ENCODE measurements at regions not wholly inside any gene's neighbourhood (a gene's known extent, or its start where the extent isn't known, plus 50 kb on each side); places are given as distances from the start of the nearest gene placed in this dataset.

- Histone ChIP-seq H3K27me3 (ENCODE audit: low read length) (no peaks in the 10 kb centered on the region), H3K9me2 (replicated peaks; ENCODE audit: insufficient read depth, low read length) (no peaks in the 10 kb centered on the region), H3K4me2 (ENCODE audit: low read depth, low read length, poor library complexity, severe bottlenecking) (no peak overlapping the region), H3K9ac (ENCODE audit: low read length) (no peak overlapping the region), H3K9me3 (ENCODE audit: insufficient read depth, low read length) (no peaks in the 10 kb centered on the region), H3K36me3 (ENCODE audit: low read length) (no peaks in the 10 kb centered on the region), H3F3A (ENCODE audit: insufficient read depth) (no peaks in the 10 kb centered on the region), H3K4me3 (ENCODE audit: insufficient read depth, low read length, poor library complexity, severe bottlenecking) (no peak overlapping the region), H3K27ac (ENCODE audit: low read depth, low read length) (no peak overlapping the region), H4K20me1 (ENCODE audit: low read depth, low read length) (no peaks in the 10 kb centered on the region), H3K79me2 (ENCODE audit: insufficient read depth, low read length) (no peaks in the 10 kb centered on the region), H2AFZ (ENCODE audit: low read depth, low read length, severe bottlenecking) (no peak overlapping the region)
- TF ChIP-seq, protein P1, sequence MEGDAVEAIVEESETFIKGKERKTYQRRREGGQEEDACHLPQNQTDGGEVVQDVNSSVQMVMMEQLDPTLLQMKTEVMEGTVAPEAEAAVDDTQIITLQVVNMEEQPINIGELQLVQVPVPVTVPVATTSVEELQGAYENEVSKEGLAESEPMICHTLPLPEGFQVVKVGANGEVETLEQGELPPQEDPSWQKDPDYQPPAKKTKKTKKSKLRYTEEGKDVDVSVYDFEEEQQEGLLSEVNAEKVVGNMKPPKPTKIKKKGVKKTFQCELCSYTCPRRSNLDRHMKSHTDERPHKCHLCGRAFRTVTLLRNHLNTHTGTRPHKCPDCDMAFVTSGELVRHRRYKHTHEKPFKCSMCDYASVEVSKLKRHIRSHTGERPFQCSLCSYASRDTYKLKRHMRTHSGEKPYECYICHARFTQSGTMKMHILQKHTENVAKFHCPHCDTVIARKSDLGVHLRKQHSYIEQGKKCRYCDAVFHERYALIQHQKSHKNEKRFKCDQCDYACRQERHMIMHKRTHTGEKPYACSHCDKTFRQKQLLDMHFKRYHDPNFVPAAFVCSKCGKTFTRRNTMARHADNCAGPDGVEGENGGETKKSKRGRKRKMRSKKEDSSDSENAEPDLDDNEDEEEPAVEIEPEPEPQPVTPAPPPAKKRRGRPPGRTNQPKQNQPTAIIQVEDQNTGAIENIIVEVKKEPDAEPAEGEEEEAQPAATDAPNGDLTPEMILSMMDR (IDR thresholded peaks at IDR 0.05; ENCODE audit: insufficient read depth, low read length, poor library complexity, severe bottlenecking): no peak
- TF ChIP-seq EZH2phosphoT487 (conservative IDR thresholded peaks at IDR 0.05; ENCODE audit: low read length): no peak
Measured at GRCh38 chr2:53173091-53173490, 594.5 kb upstream of the CHAC2 start.

DNA sequence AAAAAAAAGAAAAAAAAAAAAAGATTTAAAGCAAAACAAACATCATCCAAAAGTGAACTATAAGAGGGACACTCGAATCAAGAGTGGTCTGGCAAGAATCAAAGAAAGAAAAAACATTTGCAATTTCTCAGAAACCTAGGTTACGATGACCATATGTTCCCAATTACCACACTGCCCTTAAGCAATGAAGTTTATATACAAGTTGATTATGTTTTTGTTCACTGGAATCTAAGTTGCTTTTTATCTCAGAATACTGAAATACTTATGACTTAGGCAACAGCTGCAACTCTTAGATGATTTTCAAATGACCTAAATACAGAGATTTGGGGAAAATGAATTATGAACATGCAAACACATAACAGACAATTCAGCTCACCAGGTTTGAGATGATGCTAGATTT is 597.1 kb upstream of the CHAC2 start:
- H2AFZ ChIP-seq (ENCODE audit: low read depth, low read length, severe bottlenecking): no peak overlapping the region
- H3K27ac ChIP-seq (ENCODE audit: low read depth, low read length): no peak overlapping the region
- H4K20me1 ChIP-seq (ENCODE audit: low read depth, low read length): no peaks in the 10 kb centered on the region
- H3K79me2 ChIP-seq (ENCODE audit: insufficient read depth, low read length): no peaks in the 10 kb centered on the region
- TF ChIP-seq, protein P1 (IDR thresholded peaks at IDR 0.05; ENCODE audit: insufficient read depth, low read length, poor library complexity, severe bottlenecking): no peak
- no peak for TF ChIP-seq EZH2phosphoT487 (conservative IDR thresholded peaks at IDR 0.05; ENCODE audit: low read length)
- H3K27me3 ChIP-seq (ENCODE audit: low read length): no peaks in the 10 kb centered on the region
- H3K9ac ChIP-seq (ENCODE audit: low read length): no peak overlapping the region
- no peaks in the 10 kb centered on the region for H3K9me3 ChIP-seq (ENCODE audit: insufficient read depth, low read length)
- H3K36me3 ChIP-seq (ENCODE audit: low read length): no peaks in the 10 kb centered on the region
- no peaks in the 10 kb centered on the region for H3F3A ChIP-seq (ENCODE audit: insufficient read depth)
- no peaks in the 10 kb centered on the region for H3K9me2 ChIP-seq (replicated peaks; ENCODE audit: insufficient read depth, low read length)
- H3K4me2 ChIP-seq (ENCODE audit: low read depth, low read length, poor library complexity, severe bottlenecking): no peak overlapping the region
- no peak overlapping the region for H3K4me3 ChIP-seq (ENCODE audit: insufficient read depth, low read length, poor library complexity, severe bottlenecking)

- no peak for TF ChIP-seq EZH2phosphoT487 (conservative IDR thresholded peaks at IDR 0.05; ENCODE audit: low read length)
- TF ChIP-seq, protein P1 (IDR thresholded peaks at IDR 0.05; ENCODE audit: insufficient read depth, low read length, poor library complexity, severe bottlenecking): no peak
- H3K27me3 ChIP-seq (ENCODE audit: low read length): no peaks in the 10 kb centered on the region
- no peak overlapping the region for H3K27ac ChIP-seq (ENCODE audit: low read depth, low read length)
- H3K9me3 ChIP-seq (ENCODE audit: insufficient read depth, low read length): no peaks in the 10 kb centered on the region
- no peaks in the 10 kb centered on the region for H4K20me1 ChIP-seq (ENCODE audit: low read depth, low read length)
- no peak overlapping the region for H2AFZ ChIP-seq (ENCODE audit: low read depth, low read length, severe bottlenecking)
- no peak overlapping the region for H3K9ac ChIP-seq (ENCODE audit: low read length)
- no peaks in the 10 kb centered on the region for H3F3A ChIP-seq (ENCODE audit: insufficient read depth)
- no peaks in the 10 kb centered on the region for H3K36me3 ChIP-seq (ENCODE audit: low read length)
- no peak overlapping the region for H3K4me2 ChIP-seq (ENCODE audit: low read depth, low read length, poor library complexity, severe bottlenecking)
- no peaks in the 10 kb centered on the region for H3K9me2 ChIP-seq (replicated peaks; ENCODE audit: insufficient read depth, low read length)
- no peak overlapping the region for H3K4me3 ChIP-seq (ENCODE audit: insufficient read depth, low read length, poor library complexity, severe bottlenecking)
- H3K79me2 ChIP-seq (ENCODE audit: insufficient read depth, low read length): no peaks in the 10 kb centered on the region
Measured at GRCh38 chr2:53167227-53167626, 600.4 kb upstream of the CHAC2 start.

Measured in SU-DHL-6 (cell line).